BJ (cell line): ENCODE measurements at regions not wholly inside any gene's neighbourhood (a gene's known extent, or its start where the extent isn't known, plus 50 kb on each side); places are given as distances from the start of the nearest gene placed in this dataset.

Experiments used
- CTCF ChIA-PET: fragments of 350-600 bp; formaldehyde crosslinking; extraction: SDS; loops from one replicate; lab custom pipeline; 2021; ENCODE audit warnings: antibody characterized with exemption, inconsistent platforms; lab: Yijun Ruan, JAX
- POLR2A ChIA-PET: fragments of 300-600 bp; sonication (Branson Sonifier 250); formaldehyde crosslinking; extraction: SDS; loops from one replicate; lab custom pipeline; 2021; ENCODE audit warnings: antibody characterized with exemption; lab: Charles Lee
- DNase-seq: peaks from one replicate; pipeline ENCODE4 v3.0.0-alpha.2; 2011; ENCODE audit warnings: low read depth
- H3K27me3 ChIP-seq: 2 replicates; pipeline ENCODE4 v1.6.0; 2011; ENCODE audit warnings: low read length; ENCODE audit not compliant: control insufficient read depth, insufficient read depth
- H3K36me3 ChIP-seq: 2 replicates; pipeline ENCODE4 v1.5.1; 2011; ENCODE audit warnings: low read length; ENCODE audit not compliant: control insufficient read depth, insufficient read depth
- H3K4me3 ChIP-seq: 2 replicates; pipeline ENCODE4 v1.5.1; 2011; ENCODE audit warnings: low read depth, mild to moderate bottlenecking, control low read depth, low read length
- CTCF ChIP-seq: IDR thresholded peaks from 2 replicates; pipeline ENCODE4 v1.5.1; 2011; ENCODE audit warnings: low read depth, mild to moderate bottlenecking, control low read depth, inconsistent platforms, low read length, moderate library complexity; ENCODE audit not compliant: insufficient read depth

- H3K27me3 ChIP-seq, result no peaks in the 10 kb centered on the region
Measured at GRCh38 chr10:129004398-129004797, 462.6 kb upstream of the MGMT start.

GRCh38 chr10:129005080-129005479 is 462.0 kb upstream of the MGMT start:
- H3K4me3 ChIP-seq, result no peak overlapping the region
- no peak for TF ChIP-seq CTCF
- H3K36me3 ChIP-seq, result no peaks in the 10 kb centered on the region
- ChIA-PET CTCF (interaction anchor here (0.7 kb wide), 1 partner anchor 1120 kb away, joined by 3 read pairs; no protein-coding TSS in a partner anchor), POLR2A (no interaction called here)
- no peaks in the 10 kb centered on the region for H3K27me3 ChIP-seq
- no peak for DNase-seq

More at GRCh38 chr10:129004398-129004797, 462.6 kb upstream of the MGMT start:
- Histone ChIP-seq H3K4me3 (no peak overlapping the region), H3K36me3 (no peaks in the 10 kb centered on the region)
- POLR2A ChIA-PET, result no interaction called here
- no peak for DNase-seq
- no peak for TF ChIP-seq CTCF
- CTCF ChIA-PET, result no interaction called here

GRCh38 chr10:129005804-129006203 is 461.2 kb upstream of the MGMT start:
- DNase-seq, result no peak
- POLR2A ChIA-PET, result no interaction called here
- CTCF ChIA-PET, result interaction anchor here (0.8 kb wide), 1 partner anchor 17 kb away, joined by 3 read pairs; no protein-coding TSS in a partner anchor
- Histone ChIP-seq H3K27me3 (no peaks in the 10 kb centered on the region), H3K36me3 (no peaks in the 10 kb centered on the region), H3K4me3 (no peak overlapping the region)
- no peak for TF ChIP-seq CTCF

- POLR2A ChIA-PET, result no interaction called here
- Histone ChIP-seq H3K4me3 (no peak overlapping the region), H3K36me3 (no peaks in the 10 kb centered on the region), H3K27me3 (no peaks in the 10 kb centered on the region)
- CTCF ChIA-PET, result no interaction called here
- TF ChIP-seq CTCF, result no peak
- no peak for DNase-seq
Measured at GRCh38 chr10:129018511-129018910, 448.5 kb upstream of the MGMT start.

GRCh38 chr10:129020651-129021330 is 446.2 kb upstream of the MGMT start:
- ChIA-PET CTCF (no interaction called here), POLR2A (no interaction called here)
- no peak for DNase-seq
- no peak for TF ChIP-seq CTCF
- H3K27me3 ChIP-seq, result no peaks in the 10 kb centered on the region
- H3K4me3 ChIP-seq, result no peak overlapping the region
- H3K36me3 ChIP-seq, result no peaks in the 10 kb centered on the region
